Skeletal muscle satellite cell (primary cell): ENCODE measurements at regions not wholly inside any gene's neighbourhood (a gene's known extent, or its start where the extent isn't known, plus 50 kb on each side); places are given as distances from the start of the nearest gene placed in this dataset.
"Not testable (repeated sequence)": the region's sequence is repeated elsewhere in the genome, so short reads cannot be mapped to it uniquely, and the experiment has no call there.

ENCODE experiments used
- H3K27me3 ChIP-seq: 2 replicates; pipeline ENCODE4 v1.7.0; 2013; ENCODE audit warnings: low read length; ENCODE audit not compliant: control insufficient read depth, insufficient read depth
- H3K36me3 ChIP-seq: 2 replicates; pipeline ENCODE4 v1.7.0; 2013; ENCODE audit warnings: mild to moderate bottlenecking, control low read depth, low read length; ENCODE audit not compliant: insufficient read depth
- H3K4me1 ChIP-seq: 2 replicates; pipeline ENCODE4 v1.7.0; 2013; ENCODE audit warnings: low read length; ENCODE audit not compliant: control insufficient read depth, insufficient read depth
- H3K4me2 ChIP-seq: 2 replicates; pipeline ENCODE4 v1.7.0; 2013; ENCODE audit warnings: mild to moderate bottlenecking, low read length
- H3K4me3 ChIP-seq: 2 replicates; pipeline ENCODE4 v1.7.0; 2013; ENCODE audit warnings: low read length
- H3K9ac ChIP-seq: 2 replicates; pipeline ENCODE4 v1.7.0; 2013; ENCODE audit warnings: mild to moderate bottlenecking, low read depth, low read length, moderate library complexity
- H3K9me3 ChIP-seq: replicated peaks from 2 replicates; pipeline ENCODE4 v1.7.0; 2013; ENCODE audit warnings: mild to moderate bottlenecking, control low read depth, low read length

DNA sequence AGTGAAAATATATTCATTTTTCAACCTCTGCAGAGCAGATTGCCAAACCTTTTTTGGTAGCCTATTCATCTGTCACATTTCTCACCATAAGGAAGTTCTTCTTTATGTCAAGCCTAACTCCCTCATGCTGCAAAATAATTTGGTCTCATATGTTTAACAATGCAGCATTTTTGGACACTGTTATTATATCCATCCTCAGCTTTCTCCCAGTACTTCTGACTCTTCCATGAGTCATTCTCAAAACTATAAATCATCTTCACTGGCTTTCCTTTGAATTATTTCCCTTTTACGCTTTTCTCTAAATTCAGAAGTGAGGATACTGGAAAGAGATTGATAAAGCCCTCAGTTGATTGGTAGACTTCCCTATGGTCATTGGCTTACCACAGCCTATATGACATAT is 192.2 kb downstream of the TPBG start:
- Histone ChIP-seq H3K4me3 (no peak overlapping the region), H3K4me1 (no peaks in the 10 kb centered on the region), H3K36me3 (no peaks in the 10 kb centered on the region), H3K4me2 (no peak overlapping the region), H3K27me3 (peaks cover 4% of the 10 kb centered on the region), H3K9me3 (no peaks in the 10 kb centered on the region), H3K9ac (no peak overlapping the region)

- H3K9me3 ChIP-seq, H3K27me3 ChIP-seq, H3K36me3 ChIP-seq, H3K4me2 ChIP-seq, H3K4me1 ChIP-seq, H3K9ac ChIP-seq, H3K4me3 ChIP-seq: not testable (repeated sequence)
These were observed 194.9 kb downstream of the TPBG start for GRCh38 chr6:82558531-82558930.

DNA sequence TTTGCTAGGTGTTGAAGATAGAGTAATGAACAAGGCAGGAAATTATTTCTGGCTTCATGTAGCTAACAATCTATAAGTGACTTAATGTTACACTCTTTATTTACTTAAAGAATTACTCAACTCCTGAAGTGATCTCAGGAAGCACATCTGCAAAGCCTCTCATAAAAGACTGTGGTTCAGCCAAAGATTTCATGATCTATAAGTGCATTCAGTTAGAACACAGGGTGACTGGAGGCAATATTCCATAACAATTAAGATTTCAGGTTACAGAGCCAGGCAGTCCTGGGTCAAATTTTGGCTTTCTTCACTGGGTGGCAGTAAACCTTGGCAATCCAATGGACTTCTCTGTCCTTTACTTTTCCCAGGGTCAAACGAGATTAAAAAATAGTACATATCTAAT is 204.0 kb downstream of the TPBG start:
- no peaks in the 10 kb centered on the region for H3K9me3 ChIP-seq
- H3K4me2 ChIP-seq, result no peak overlapping the region
- peaks cover 4% of the 10 kb centered on the region for H3K27me3 ChIP-seq
- H3K36me3 ChIP-seq, result no peaks in the 10 kb centered on the region
- no peak overlapping the region for H3K9ac ChIP-seq
- no peaks in the 10 kb centered on the region for H3K4me1 ChIP-seq
- H3K4me3 ChIP-seq, result no peak overlapping the region

DNA sequence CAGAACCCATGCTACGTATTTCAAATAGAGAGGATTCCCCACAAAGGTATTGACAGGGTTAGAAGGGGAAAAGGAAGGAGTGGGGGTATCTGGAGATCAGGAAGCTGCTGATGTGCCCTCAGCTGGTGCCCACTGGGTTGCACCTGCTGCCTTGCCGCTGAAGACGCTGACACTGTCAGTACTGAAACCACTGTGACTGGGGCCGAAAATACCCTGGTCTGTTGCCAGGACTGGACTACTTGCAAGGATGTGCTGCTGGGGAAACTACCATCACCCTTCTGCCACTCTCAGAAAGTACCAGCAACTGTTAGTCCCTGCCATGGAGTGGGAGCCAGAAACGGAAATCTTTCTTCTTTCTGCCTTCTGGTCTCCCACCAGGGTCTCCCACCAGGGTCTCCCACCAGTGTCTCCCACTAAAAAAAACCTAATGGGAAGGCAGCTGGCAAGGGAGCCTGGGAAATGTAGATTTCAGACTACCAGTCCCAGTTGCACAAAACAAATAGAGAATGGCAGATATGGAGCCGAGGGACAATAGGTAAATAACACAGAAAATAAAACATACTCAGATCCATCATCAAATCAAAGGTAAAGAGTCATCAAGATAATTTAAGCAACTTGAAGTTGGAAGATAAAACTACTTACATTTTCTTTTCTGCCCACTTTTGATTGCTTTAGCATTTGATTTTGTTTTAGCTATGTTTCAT is 204.8 kb downstream of the TPBG start:
- H3K4me3 ChIP-seq, result no peak overlapping the region
- no peaks in the 10 kb centered on the region for H3K36me3 ChIP-seq
- no peaks in the 10 kb centered on the region for H3K4me1 ChIP-seq
- no peak overlapping the region for H3K4me2 ChIP-seq
- peaks cover 4% of the 10 kb centered on the region for H3K27me3 ChIP-seq
- no peaks in the 10 kb centered on the region for H3K9me3 ChIP-seq
- H3K9ac ChIP-seq, result no peak overlapping the region

GRCh38 chr6:82569022-82569421 is 205.4 kb downstream of the TPBG start:
- Histone ChIP-seq H3K4me2 (no peak overlapping the region), H3K9me3 (no peaks in the 10 kb centered on the region), H3K36me3 (no peaks in the 10 kb centered on the region), H3K9ac (no peak overlapping the region), H3K27me3 (peaks cover 4% of the 10 kb centered on the region), H3K4me1 (no peaks in the 10 kb centered on the region), H3K4me3 (no peak overlapping the region)

DNA sequence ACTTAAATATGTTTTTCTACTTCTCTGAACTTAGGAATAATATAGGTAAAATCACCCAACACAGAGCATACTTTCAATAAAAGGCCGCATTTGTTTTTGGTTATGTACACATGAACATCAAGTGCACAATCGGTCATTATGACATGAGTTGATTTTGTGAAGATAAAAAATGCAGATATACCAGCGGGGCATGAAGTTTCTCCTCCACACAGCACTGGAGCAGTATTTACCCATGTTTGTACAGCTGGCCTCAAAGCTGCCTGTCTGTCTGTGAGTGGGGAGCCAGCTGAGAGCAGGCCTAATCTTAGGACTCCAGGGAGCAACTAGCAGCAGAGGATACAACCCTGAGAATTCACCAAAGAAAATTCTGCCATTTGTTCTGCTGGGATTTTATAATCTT is 206.5 kb downstream of the TPBG start:
- no peak overlapping the region for H3K4me2 ChIP-seq

GRCh38 chr6:82571455-82571854 is 207.8 kb downstream of the TPBG start:
- Histone ChIP-seq H3K4me1 (no peaks in the 10 kb centered on the region), H3K4me2 (no peak overlapping the region), H3K9ac (no peak overlapping the region), H3K36me3 (no peaks in the 10 kb centered on the region), H3K4me3 (no peak overlapping the region), H3K9me3 (no peaks in the 10 kb centered on the region), H3K27me3 (peaks cover 3% of the 10 kb centered on the region)

More for the DNA sequence above, 206.5 kb downstream of the TPBG start:
- Histone ChIP-seq H3K4me3 (no peak overlapping the region), H3K9ac (no peak overlapping the region), H3K9me3 (no peaks in the 10 kb centered on the region), H3K27me3 (peaks cover 4% of the 10 kb centered on the region), H3K4me1 (no peaks in the 10 kb centered on the region), H3K36me3 (no peaks in the 10 kb centered on the region)

- Histone ChIP-seq H3K9ac (no peak overlapping the region), H3K4me2 (no peak overlapping the region), H3K9me3 (no peaks in the 10 kb centered on the region), H3K4me3 (no peak overlapping the region), H3K36me3 (no peaks in the 10 kb centered on the region), H3K4me1 (no peaks in the 10 kb centered on the region), H3K27me3 (no peaks in the 10 kb centered on the region)
These were observed 209.8 kb downstream of the TPBG start for GRCh38 chr6:82573254-82573972.

DNA sequence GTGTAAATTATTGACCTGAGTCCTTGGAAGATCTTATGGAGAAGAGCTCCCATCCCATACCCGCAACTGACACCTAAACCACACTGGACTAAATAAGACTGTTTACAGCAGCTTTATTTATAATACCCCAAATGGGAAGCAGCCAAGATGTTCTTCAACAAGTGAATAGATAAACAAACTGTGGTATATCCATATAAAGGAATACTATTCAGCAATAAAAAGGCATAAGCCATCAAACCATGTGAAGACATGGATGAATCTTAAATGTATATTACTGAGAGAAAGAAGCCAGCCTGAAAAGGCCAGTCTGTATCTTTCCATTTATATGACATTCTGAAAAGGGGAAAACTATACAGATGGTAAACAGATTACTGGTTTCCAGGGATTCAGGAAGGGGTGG is 212.7 kb downstream of the TPBG start:
- H3K4me2 ChIP-seq, result no peak overlapping the region
- no peaks in the 10 kb centered on the region for H3K9me3 ChIP-seq
- no peaks in the 10 kb centered on the region for H3K36me3 ChIP-seq
- H3K27me3 ChIP-seq, result peaks cover 13% of the 10 kb centered on the region
- H3K4me1 ChIP-seq, result no peaks in the 10 kb centered on the region
- no peak overlapping the region for H3K9ac ChIP-seq
- no peak overlapping the region for H3K4me3 ChIP-seq

- no peaks in the 10 kb centered on the region for H3K4me1 ChIP-seq
- H3K9me3 ChIP-seq, result no peaks in the 10 kb centered on the region
- H3K36me3 ChIP-seq, result no peaks in the 10 kb centered on the region
- H3K27me3 ChIP-seq, result peaks cover 31% of the 10 kb centered on the region
- no peak overlapping the region for H3K9ac ChIP-seq
- H3K4me3 ChIP-seq, result no peak overlapping the region
- no peak overlapping the region for H3K4me2 ChIP-seq
These were observed 220.6 kb downstream of the TPBG start for GRCh38 chr6:82584194-82584695.

DNA sequence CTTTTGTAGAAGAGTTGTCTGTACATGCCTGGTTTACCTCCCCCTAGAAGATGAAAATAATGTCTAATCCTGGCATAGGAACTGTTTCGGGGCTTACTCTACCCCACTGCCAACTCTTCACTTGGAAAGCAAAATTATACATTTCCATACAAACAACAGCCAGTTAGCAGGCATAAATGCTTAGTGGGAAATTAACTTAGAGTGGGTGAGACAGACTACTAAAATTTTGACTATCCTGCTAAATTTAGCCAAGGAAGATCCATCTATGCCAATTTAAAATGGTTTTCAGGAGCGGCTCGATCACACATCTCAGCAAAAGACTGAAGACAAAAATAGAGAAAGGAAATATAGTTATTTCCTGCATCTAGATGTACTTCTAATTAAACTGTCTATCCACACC is 221.2 kb downstream of the TPBG start:
- Histone ChIP-seq H3K36me3 (no peaks in the 10 kb centered on the region), H3K9ac (no peak overlapping the region), H3K4me1 (peaks cover 5% of the 10 kb centered on the region), H3K27me3 (peaks cover 31% of the 10 kb centered on the region), H3K9me3 (no peaks in the 10 kb centered on the region), H3K4me2 (no peak overlapping the region), H3K4me3 (no peak overlapping the region)

GRCh38 chr6:82588020-82588419 is 224.4 kb downstream of the TPBG start:
- peaks cover 21% of the 10 kb centered on the region for H3K27me3 ChIP-seq
- no peaks in the 10 kb centered on the region for H3K9me3 ChIP-seq
- no peak overlapping the region for H3K4me2 ChIP-seq
- no peak overlapping the region for H3K4me3 ChIP-seq
- no peaks in the 10 kb centered on the region for H3K36me3 ChIP-seq
- H3K9ac ChIP-seq, result no peak overlapping the region
- H3K4me1 ChIP-seq, result peaks cover 11% of the 10 kb centered on the region
